ENCODE measurements at regions not wholly inside any gene's neighbourhood (a gene's known extent, or its start where the extent isn't known, plus 50 kb on each side); places are given as distances from the start of the nearest gene placed in this dataset.

DNA sequence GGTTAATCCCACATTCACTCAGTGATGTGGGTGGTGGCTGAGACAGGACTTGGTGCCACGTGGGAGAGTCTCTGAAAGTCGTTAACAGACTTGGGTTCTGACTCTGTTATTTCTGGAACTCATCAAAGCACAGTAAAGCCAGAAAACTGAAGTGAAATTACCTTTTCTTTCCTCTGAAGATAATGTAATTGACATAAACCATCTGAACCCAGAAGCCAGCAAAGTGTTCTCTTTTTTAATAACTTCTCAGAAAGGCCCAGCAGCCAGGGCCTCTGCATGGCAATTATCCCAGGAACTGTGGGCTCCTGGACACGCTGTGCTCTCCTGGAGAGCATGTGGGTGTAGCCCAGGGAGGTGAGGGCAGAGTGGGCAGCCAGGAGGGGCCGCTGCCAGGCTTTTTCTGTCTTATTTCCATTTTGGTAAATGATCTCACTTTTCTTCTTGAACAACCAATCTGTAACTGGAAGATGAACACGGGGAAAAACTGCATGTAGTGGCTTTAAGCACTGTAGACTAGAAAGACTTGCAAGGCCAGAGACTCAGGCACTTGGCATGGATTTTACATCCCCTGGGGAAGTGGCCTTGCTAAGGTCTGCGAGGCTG lies 444.1 kb upstream of the TMEM132C start:
- intact Hi-C loops (cut with DNase I), result no loop called here
- Histone ChIP-seq H3K4me3 (ENCODE audit: low read length in 3 of 3) (no peak overlapping the region), H3K9ac (ENCODE audit: low read length in 3 of 3) (no peak overlapping the region), H3K27ac (ENCODE audit: low read depth in 2 of 2, low read length in 2 of 2) (no peak overlapping the region), H3K36me3 (ENCODE audit: control insufficient read depth in 2 of 3, insufficient read depth in 3 of 3, low read length in 3 of 3) (no peaks in the 10 kb centered on the region), H3K4me1 (ENCODE audit: control insufficient read depth in 2 of 3, insufficient read depth in 2 of 3, low read depth in 1 of 3, low read length in 3 of 3) (no peaks in the 10 kb centered on the region), H3K27me3 (ENCODE audit: control insufficient read depth, insufficient read depth, low read length) (no peaks in the 10 kb centered on the region), H3K9me3 (ENCODE audit: control insufficient read depth in 2 of 3, insufficient read depth in 1 of 3, low read length in 3 of 3) (no peaks in the 10 kb centered on the region)
- FAIRE-seq (no peak), DNase-seq (no peak)
- TF ChIP-seq, protein P1, sequence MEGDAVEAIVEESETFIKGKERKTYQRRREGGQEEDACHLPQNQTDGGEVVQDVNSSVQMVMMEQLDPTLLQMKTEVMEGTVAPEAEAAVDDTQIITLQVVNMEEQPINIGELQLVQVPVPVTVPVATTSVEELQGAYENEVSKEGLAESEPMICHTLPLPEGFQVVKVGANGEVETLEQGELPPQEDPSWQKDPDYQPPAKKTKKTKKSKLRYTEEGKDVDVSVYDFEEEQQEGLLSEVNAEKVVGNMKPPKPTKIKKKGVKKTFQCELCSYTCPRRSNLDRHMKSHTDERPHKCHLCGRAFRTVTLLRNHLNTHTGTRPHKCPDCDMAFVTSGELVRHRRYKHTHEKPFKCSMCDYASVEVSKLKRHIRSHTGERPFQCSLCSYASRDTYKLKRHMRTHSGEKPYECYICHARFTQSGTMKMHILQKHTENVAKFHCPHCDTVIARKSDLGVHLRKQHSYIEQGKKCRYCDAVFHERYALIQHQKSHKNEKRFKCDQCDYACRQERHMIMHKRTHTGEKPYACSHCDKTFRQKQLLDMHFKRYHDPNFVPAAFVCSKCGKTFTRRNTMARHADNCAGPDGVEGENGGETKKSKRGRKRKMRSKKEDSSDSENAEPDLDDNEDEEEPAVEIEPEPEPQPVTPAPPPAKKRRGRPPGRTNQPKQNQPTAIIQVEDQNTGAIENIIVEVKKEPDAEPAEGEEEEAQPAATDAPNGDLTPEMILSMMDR (IDR thresholded peaks at IDR 0.05; ENCODE audit: borderline replicate concordance, extremely low read depth, insufficient read depth), result no peak

DNA sequence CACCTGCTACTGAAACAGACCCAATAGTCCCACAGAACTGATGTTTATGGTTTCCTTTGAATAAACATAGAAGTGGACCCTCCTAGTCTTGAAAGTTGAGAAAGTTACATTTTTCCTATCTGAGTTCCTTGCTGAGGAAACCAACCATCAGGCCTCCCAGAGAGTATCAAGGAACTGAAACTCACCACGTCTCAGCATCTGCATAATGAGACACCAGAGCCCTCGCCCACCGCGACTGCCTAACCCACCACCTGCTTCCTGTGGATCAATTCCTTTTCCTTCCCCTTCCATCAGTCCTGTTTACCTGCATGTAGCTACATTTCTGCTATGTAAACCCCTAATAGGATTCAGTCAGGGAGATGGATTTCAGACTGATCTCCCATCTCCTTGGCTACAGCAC lies 443.2 kb upstream of the TMEM132C start:
- Histone ChIP-seq H3K36me3 (ENCODE audit: control insufficient read depth in 2 of 3, insufficient read depth in 3 of 3, low read length in 3 of 3) (no peaks in the 10 kb centered on the region), H3K9ac (ENCODE audit: low read length in 3 of 3) (no peak overlapping the region), H3K27ac (ENCODE audit: low read depth in 2 of 2, low read length in 2 of 2) (no peak overlapping the region), H3K27me3 (ENCODE audit: control insufficient read depth, insufficient read depth, low read length) (no peaks in the 10 kb centered on the region), H3K9me3 (ENCODE audit: control insufficient read depth in 2 of 3, insufficient read depth in 1 of 3, low read length in 3 of 3) (no peaks in the 10 kb centered on the region), H3K4me1 (ENCODE audit: control insufficient read depth in 2 of 3, insufficient read depth in 2 of 3, low read depth in 1 of 3, low read length in 3 of 3) (no peaks in the 10 kb centered on the region), H3K4me3 (ENCODE audit: low read length in 3 of 3) (no peak overlapping the region)
- intact Hi-C loops (cut with DNase I), result no loop called here
- TF ChIP-seq, protein P1 (IDR thresholded peaks at IDR 0.05; ENCODE audit: borderline replicate concordance, extremely low read depth, insufficient read depth), result no peak
- no peak for FAIRE-seq
- DNase-seq, result no peak

DNA sequence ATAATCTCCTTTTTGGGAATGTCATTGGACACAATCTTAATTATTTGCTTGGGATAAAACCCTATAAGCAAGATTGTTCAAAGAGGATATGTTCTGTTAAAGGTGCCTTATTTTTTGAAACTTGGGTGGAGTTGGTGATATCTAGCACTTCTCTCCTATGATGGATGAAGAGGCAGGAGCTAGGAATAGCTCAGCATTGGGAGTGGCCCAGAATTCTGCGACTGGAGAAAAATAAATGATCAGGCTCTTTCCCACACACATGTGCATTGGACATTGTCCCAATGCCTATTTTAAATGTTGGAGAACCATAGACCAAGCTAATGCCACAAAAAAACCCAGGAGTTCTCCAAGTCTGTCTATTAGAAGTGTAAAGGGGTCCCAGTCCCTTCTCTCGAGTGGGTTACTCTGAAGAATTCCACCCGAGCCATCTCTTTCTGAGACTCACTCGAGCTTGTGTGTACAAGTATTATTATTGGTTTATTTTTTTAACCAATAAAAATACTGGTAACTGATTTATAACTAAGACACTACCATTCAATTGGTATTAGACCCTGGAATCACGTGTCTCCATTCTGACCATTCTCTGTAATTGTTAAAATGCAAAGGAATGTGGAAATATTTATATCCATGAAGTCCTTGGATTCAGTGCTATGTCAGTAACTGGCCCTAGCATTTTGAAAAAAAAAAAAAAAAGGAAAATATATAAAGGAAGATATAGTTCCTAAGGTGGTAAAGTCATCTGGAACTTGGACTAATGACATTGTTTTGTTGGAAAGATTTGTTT lies 437.5 kb upstream of the TMEM132C start:
- Histone ChIP-seq H3K4me3 (ENCODE audit: low read length in 3 of 3) (no peak overlapping the region), H3K9ac (ENCODE audit: low read length in 3 of 3) (no peak overlapping the region), H3K27me3 (ENCODE audit: control insufficient read depth, insufficient read depth, low read length) (no peaks in the 10 kb centered on the region), H3K27ac (ENCODE audit: low read depth in 2 of 2, low read length in 2 of 2) (no peak overlapping the region), H3K9me3 (ENCODE audit: control insufficient read depth in 2 of 3, insufficient read depth in 1 of 3, low read length in 3 of 3) (no peaks in the 10 kb centered on the region), H3K4me1 (ENCODE audit: control insufficient read depth in 2 of 3, insufficient read depth in 2 of 3, low read depth in 1 of 3, low read length in 3 of 3) (no peaks in the 10 kb centered on the region), H3K36me3 (ENCODE audit: control insufficient read depth in 2 of 3, insufficient read depth in 3 of 3, low read length in 3 of 3) (no peaks in the 10 kb centered on the region)
- DNase-seq, result no peak
- TF ChIP-seq, protein P1 (IDR thresholded peaks at IDR 0.05; ENCODE audit: borderline replicate concordance, extremely low read depth, insufficient read depth), result no peak
- FAIRE-seq, result no peak
- intact Hi-C loops (cut with DNase I), result no loop called here
